ENCODE measurements at regions not wholly inside any gene's neighbourhood (a gene's known extent, or its start where the extent isn't known, plus 50 kb on each side); places are given as distances from the start of the nearest gene placed in this dataset.

GRCh38 chr3:107213044-107213669, 164.1 kb upstream of the CCDC54 start:
- peaks cover 0 to 2% (median 0%) of the 10 kb centered on the region in 7 donors for H3K9me3 Mint-ChIP-seq
- no peaks in the 10 kb centered on the region for H3K36me3 ChIP-seq (ENCODE audit: control insufficient read depth, insufficient read depth, low read length)
- no peaks in the 10 kb centered on the region for H3K9me3 ChIP-seq (ENCODE audit: control insufficient read depth in 2 of 2, low read length in 2 of 2)
- no peak for DNase-seq
- no peak overlapping the region for H3K27ac Mint-ChIP-seq
- H3K27ac ChIP-seq (ENCODE audit: insufficient read depth, low read length, poor library complexity, severe bottlenecking) = no peak overlapping the region
- ATAC-seq (ENCODE audit: low read depth in 2 of 2) = no peak
- no peaks in the 10 kb centered on the region for H3K27me3 ChIP-seq (ENCODE audit: control insufficient read depth, insufficient read depth, low read length)
- H3K36me3 Mint-ChIP-seq = no peaks in the 10 kb centered on the region
- no peak overlapping the region for H3K4me3 ChIP-seq (ENCODE audit: low read depth, low read length)
- H3K4me3 Mint-ChIP-seq = no peak overlapping the region
- H3K4me1 ChIP-seq (ENCODE audit: control insufficient read depth, insufficient read depth, low read length, poor library complexity, severe bottlenecking) = no peaks in the 10 kb centered on the region
- peaks cover 8% of the 10 kb centered on the region for H3K27me3 Mint-ChIP-seq
- H3K4me1 Mint-ChIP-seq = no peaks in the 10 kb centered on the region

GRCh38 chr3:107216229-107216628, 161.0 kb upstream of the CCDC54 start:
- Histone ChIP-seq H3K27ac (ENCODE audit: insufficient read depth, low read length, poor library complexity, severe bottlenecking) (no peak overlapping the region), H3K4me1 (ENCODE audit: control insufficient read depth, insufficient read depth, low read length, poor library complexity, severe bottlenecking) (no peaks in the 10 kb centered on the region), H3K9me3 (ENCODE audit: control insufficient read depth in 2 of 2, low read length in 2 of 2) (no peaks in the 10 kb centered on the region), H3K36me3 (ENCODE audit: control insufficient read depth, insufficient read depth, low read length) (no peaks in the 10 kb centered on the region), H3K27me3 (ENCODE audit: control insufficient read depth, insufficient read depth, low read length) (no peaks in the 10 kb centered on the region), H3K4me3 (ENCODE audit: low read depth, low read length) (no peak overlapping the region)
- H3K4me3 Mint-ChIP-seq = no peak overlapping the region
- ATAC-seq (ENCODE audit: low read depth in 2 of 2) (no peak), DNase-seq (no peak)
- H3K4me1 Mint-ChIP-seq = no peaks in the 10 kb centered on the region
- no peak overlapping the region for H3K27ac Mint-ChIP-seq
- peaks cover 0 to 2% (median 0%) of the 10 kb centered on the region in 7 donors for H3K9me3 Mint-ChIP-seq
- no peaks in the 10 kb centered on the region for H3K36me3 Mint-ChIP-seq
- peaks cover 8% of the 10 kb centered on the region for H3K27me3 Mint-ChIP-seq

DNA sequence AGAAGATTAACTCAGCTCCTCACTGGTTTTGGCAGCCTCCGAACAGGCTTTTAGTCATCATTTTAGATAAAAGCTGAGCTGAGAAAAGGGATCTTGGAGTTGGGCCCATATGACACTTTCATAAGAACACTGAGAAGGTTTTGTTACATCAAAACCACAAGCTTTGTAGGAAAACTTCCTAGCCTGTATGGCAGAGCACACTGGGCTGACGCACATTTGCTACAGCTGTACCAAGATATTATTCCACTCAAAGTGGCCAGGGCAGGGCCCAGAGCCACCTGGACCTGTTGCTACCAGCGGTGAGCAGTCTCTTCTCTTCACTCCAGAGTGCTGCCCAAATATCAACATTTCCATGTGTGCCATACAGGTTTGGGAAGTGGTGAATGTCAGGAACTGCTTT, 160.5 kb upstream of the CCDC54 start:
- Mint-ChIP-seq H3K4me3 (no peak overlapping the region), H3K36me3 (no peaks in the 10 kb centered on the region), H3K27me3 (peaks cover 8% of the 10 kb centered on the region), H3K9me3 (peaks cover 0 to 2% (median 0%) of the 10 kb centered on the region in 7 donors), H3K4me1 (no peaks in the 10 kb centered on the region), H3K27ac (no peak overlapping the region)
- no peak overlapping the region for H3K4me3 ChIP-seq (ENCODE audit: low read depth, low read length)
- DNase-seq (no peak), ATAC-seq (ENCODE audit: low read depth in 2 of 2) (no peak)
- H3K27me3 ChIP-seq (ENCODE audit: control insufficient read depth, insufficient read depth, low read length) = no peaks in the 10 kb centered on the region
- H3K9me3 ChIP-seq (ENCODE audit: control insufficient read depth in 2 of 2, low read length in 2 of 2) = no peaks in the 10 kb centered on the region
- no peak overlapping the region for H3K27ac ChIP-seq (ENCODE audit: insufficient read depth, low read length, poor library complexity, severe bottlenecking)
- H3K4me1 ChIP-seq (ENCODE audit: control insufficient read depth, insufficient read depth, low read length, poor library complexity, severe bottlenecking) = no peaks in the 10 kb centered on the region
- H3K36me3 ChIP-seq (ENCODE audit: control insufficient read depth, insufficient read depth, low read length) = no peaks in the 10 kb centered on the region

- Mint-ChIP-seq H3K27ac (no peak overlapping the region), H3K4me3 (no peak overlapping the region), H3K9me3 (peaks cover 0 to 2% (median 0%) of the 10 kb centered on the region in 7 donors), H3K27me3 (peaks cover 8% of the 10 kb centered on the region), H3K36me3 (no peaks in the 10 kb centered on the region), H3K4me1 (no peaks in the 10 kb centered on the region)
- H3K4me3 ChIP-seq (ENCODE audit: low read depth, low read length) = no peak overlapping the region
- H3K4me1 ChIP-seq (ENCODE audit: control insufficient read depth, insufficient read depth, low read length, poor library complexity, severe bottlenecking) = no peaks in the 10 kb centered on the region
- DNase-seq (no peak), ATAC-seq (ENCODE audit: low read depth in 2 of 2) (no peak)
- no peak overlapping the region for H3K27ac ChIP-seq (ENCODE audit: insufficient read depth, low read length, poor library complexity, severe bottlenecking)
- H3K36me3 ChIP-seq (ENCODE audit: control insufficient read depth, insufficient read depth, low read length) = no peaks in the 10 kb centered on the region
- H3K9me3 ChIP-seq (ENCODE audit: control insufficient read depth in 2 of 2, low read length in 2 of 2) = no peaks in the 10 kb centered on the region
- H3K27me3 ChIP-seq (ENCODE audit: control insufficient read depth, insufficient read depth, low read length) = no peaks in the 10 kb centered on the region
These were observed 160.1 kb upstream of the CCDC54 start for GRCh38 chr3:107217172-107217571.

DNA sequence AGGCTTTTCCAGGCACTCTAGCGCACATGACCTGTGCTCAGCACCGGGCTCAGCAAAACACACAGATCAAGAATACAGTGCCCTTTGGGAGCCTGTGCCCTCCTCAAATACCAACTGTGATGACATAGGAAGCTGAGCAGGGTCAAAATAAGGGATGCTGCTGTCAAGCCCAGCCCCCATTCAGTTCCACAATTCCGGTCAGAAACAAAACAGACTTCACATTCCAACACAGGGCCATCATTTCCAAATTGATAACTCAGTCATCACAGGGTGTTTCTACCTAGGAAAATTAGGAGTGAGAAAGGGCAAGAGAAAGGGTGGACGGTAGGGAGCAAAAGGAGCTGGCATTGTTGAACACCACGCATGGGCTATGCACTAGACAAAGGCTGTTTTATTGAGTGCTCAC, 158.4 kb upstream of the CCDC54 start:
- Mint-ChIP-seq H3K27ac (no peak overlapping the region), H3K9me3 (peaks cover 0 to 2% (median 0%) of the 10 kb centered on the region in 7 donors), H3K27me3 (peaks cover 8% of the 10 kb centered on the region), H3K4me1 (no peaks in the 10 kb centered on the region), H3K36me3 (no peaks in the 10 kb centered on the region), H3K4me3 (no peak overlapping the region)
- peaks cover 6% of the 10 kb centered on the region for H3K27me3 ChIP-seq (ENCODE audit: control insufficient read depth, insufficient read depth, low read length)
- no peak for ATAC-seq (ENCODE audit: low read depth in 2 of 2)
- H3K36me3 ChIP-seq (ENCODE audit: control insufficient read depth, insufficient read depth, low read length) = no peaks in the 10 kb centered on the region
- no peak overlapping the region for H3K27ac ChIP-seq (ENCODE audit: insufficient read depth, low read length, poor library complexity, severe bottlenecking)
- no peak for DNase-seq
- no peaks in the 10 kb centered on the region for H3K9me3 ChIP-seq (ENCODE audit: control insufficient read depth in 2 of 2, low read length in 2 of 2)
- no peak overlapping the region for H3K4me3 ChIP-seq (ENCODE audit: low read depth, low read length)
- H3K4me1 ChIP-seq (ENCODE audit: control insufficient read depth, insufficient read depth, low read length, poor library complexity, severe bottlenecking) = no peaks in the 10 kb centered on the region

GRCh38 chr3:107220538-107220937, 156.7 kb upstream of the CCDC54 start:
- H3K36me3 Mint-ChIP-seq = no peaks in the 10 kb centered on the region
- Histone ChIP-seq H3K27me3 (ENCODE audit: control insufficient read depth, insufficient read depth, low read length) (peaks cover 6% of the 10 kb centered on the region), H3K36me3 (ENCODE audit: control insufficient read depth, insufficient read depth, low read length) (no peaks in the 10 kb centered on the region), H3K9me3 (ENCODE audit: control insufficient read depth in 2 of 2, low read length in 2 of 2) (no peaks in the 10 kb centered on the region), H3K4me3 (ENCODE audit: low read depth, low read length) (no peak overlapping the region), H3K4me1 (ENCODE audit: control insufficient read depth, insufficient read depth, low read length, poor library complexity, severe bottlenecking) (no peaks in the 10 kb centered on the region), H3K27ac (ENCODE audit: insufficient read depth, low read length, poor library complexity, severe bottlenecking) (no peak overlapping the region)
- peaks cover 0 to 1% (median 0%) of the 10 kb centered on the region in 7 donors for H3K9me3 Mint-ChIP-seq
- DNase-seq (no peak), ATAC-seq (ENCODE audit: low read depth in 2 of 2) (no peak)
- no peaks in the 10 kb centered on the region for H3K4me1 Mint-ChIP-seq
- no peak overlapping the region for H3K27ac Mint-ChIP-seq
- H3K4me3 Mint-ChIP-seq = no peak overlapping the region
- peaks cover under 1% of the 10 kb centered on the region for H3K27me3 Mint-ChIP-seq

DNA sequence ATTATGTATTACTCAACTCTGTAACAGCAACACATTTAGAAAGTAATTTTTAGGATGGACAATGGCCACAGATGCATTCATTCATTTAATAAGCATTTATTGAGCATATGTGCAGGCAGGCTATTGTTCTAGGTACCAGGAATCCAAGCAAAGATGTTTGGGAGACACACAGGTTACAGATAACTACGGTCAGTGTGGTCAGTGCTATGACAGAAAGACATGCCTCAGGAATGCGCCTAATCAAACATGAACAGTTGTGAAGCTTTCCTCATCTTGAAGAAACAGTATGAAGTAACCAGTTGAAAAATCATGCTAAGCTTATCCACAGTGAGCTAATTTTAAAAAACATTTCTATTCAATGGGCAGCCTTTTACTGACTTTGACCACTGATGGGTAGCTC, 155.4 kb upstream of the CCDC54 start:
- H3K4me3 ChIP-seq (ENCODE audit: low read depth, low read length) = no peak overlapping the region
- DNase-seq = no peak
- H3K27ac ChIP-seq (ENCODE audit: insufficient read depth, low read length, poor library complexity, severe bottlenecking) = no peak overlapping the region
- Mint-ChIP-seq H3K27me3 (no peaks in the 10 kb centered on the region), H3K36me3 (no peaks in the 10 kb centered on the region), H3K4me1 (no peaks in the 10 kb centered on the region), H3K27ac (no peak overlapping the region), H3K9me3 (peaks cover 0 to 2% (median 0%) of the 10 kb centered on the region in 7 donors), H3K4me3 (no peak overlapping the region)
- no peaks in the 10 kb centered on the region for H3K9me3 ChIP-seq (ENCODE audit: control insufficient read depth in 2 of 2, low read length in 2 of 2)
- H3K36me3 ChIP-seq (ENCODE audit: control insufficient read depth, insufficient read depth, low read length) = no peaks in the 10 kb centered on the region
- ATAC-seq (ENCODE audit: low read depth in 2 of 2) = no peak
- no peaks in the 10 kb centered on the region for H3K4me1 ChIP-seq (ENCODE audit: control insufficient read depth, insufficient read depth, low read length, poor library complexity, severe bottlenecking)
- peaks cover 8% of the 10 kb centered on the region for H3K27me3 ChIP-seq (ENCODE audit: control insufficient read depth, insufficient read depth, low read length)

DNA sequence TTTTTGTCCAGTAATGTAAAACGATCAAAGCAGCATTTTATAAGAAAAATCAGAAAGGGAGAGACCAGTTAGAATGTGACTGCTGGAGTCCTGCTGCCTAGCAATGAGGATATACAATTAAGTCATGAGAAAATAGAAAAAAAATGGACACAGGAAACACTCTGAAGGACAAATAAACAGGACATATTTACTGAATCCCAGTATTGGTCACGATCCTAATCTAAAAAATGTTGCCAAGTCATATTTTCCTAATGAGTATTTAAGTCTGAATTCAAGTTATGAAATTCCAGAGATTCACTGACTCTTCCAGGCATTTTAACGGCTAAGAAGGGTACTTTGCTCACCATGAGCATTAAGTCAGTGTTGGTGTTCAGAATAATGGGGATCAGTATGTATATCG, 154.3 kb upstream of the CCDC54 start:
- Histone ChIP-seq H3K9me3 (ENCODE audit: control insufficient read depth in 2 of 2, low read length in 2 of 2) (no peaks in the 10 kb centered on the region), H3K36me3 (ENCODE audit: control insufficient read depth, insufficient read depth, low read length) (no peaks in the 10 kb centered on the region), H3K4me3 (ENCODE audit: low read depth, low read length) (no peak overlapping the region), H3K27me3 (ENCODE audit: control insufficient read depth, insufficient read depth, low read length) (peaks cover 8% of the 10 kb centered on the region), H3K27ac (ENCODE audit: insufficient read depth, low read length, poor library complexity, severe bottlenecking) (no peak overlapping the region), H3K4me1 (ENCODE audit: control insufficient read depth, insufficient read depth, low read length, poor library complexity, severe bottlenecking) (no peaks in the 10 kb centered on the region)
- Mint-ChIP-seq H3K27ac (no peak overlapping the region), H3K4me3 (no peak overlapping the region), H3K9me3 (peaks cover 0 to 2% (median 0%) of the 10 kb centered on the region in 7 donors), H3K36me3 (no peaks in the 10 kb centered on the region), H3K4me1 (no peaks in the 10 kb centered on the region), H3K27me3 (peaks cover 4% of the 10 kb centered on the region)
- no peak for ATAC-seq (ENCODE audit: low read depth in 2 of 2)
- no peak for DNase-seq
